Activated CD8-positive, alpha-beta T cell treated with anti-CD3 and anti-CD28 coated beads for 36 hours (primary cell): ENCODE measurements at regions not wholly inside any gene's neighbourhood (a gene's known extent, or its start where the extent isn't known, plus 50 kb on each side); places are given as distances from the start of the nearest gene placed in this dataset.

Experiments used
- ATAC-seq: fragments of 200-7000 bp; cut with Tn5 transposase; one replicate; pipeline ENCODE4 v1.10.0; 2021; ENCODE audit warnings: mild to moderate bottlenecking, moderate library complexity
- CTCF ChIA-PET: fragments of 350-600 bp; sonication (Branson Sonifier 250); formaldehyde crosslinking; loops from one replicate; lab custom pipeline; 2021; ENCODE audit warnings: antibody characterized with exemption; lab: Charles Lee
- POLR2A ChIA-PET: fragments of 350-600 bp; sonication (Branson Sonifier 250); formaldehyde crosslinking; loops from one replicate; lab custom pipeline; 2021; ENCODE audit warnings: antibody characterized with exemption; lab: Charles Lee
- DNase-seq: peaks from one replicate; pipeline ENCODE4 v3.0.0-alpha.2; 2020
- H3K27ac Mint-ChIP-seq: one replicate; pipeline ENCODE4 v1.8.0; 2021; ENCODE audit warnings: mild to moderate bottlenecking, mixed read lengths
- H3K27me3 Mint-ChIP-seq: one replicate; pipeline ENCODE4 v1.8.0; 2021; ENCODE audit warnings: mixed read lengths
- H3K36me3 Mint-ChIP-seq: one replicate; pipeline ENCODE4 v1.8.0; 2021; ENCODE audit warnings: low read depth, mixed read lengths
- H3K4me1 Mint-ChIP-seq: one replicate; pipeline ENCODE4 v1.8.0; 2021; ENCODE audit warnings: low read depth, mixed read lengths
- H3K4me3 Mint-ChIP-seq: one replicate; pipeline ENCODE4 v1.8.0; 2021; ENCODE audit warnings: mild to moderate bottlenecking, moderate library complexity, mixed read lengths
- H3K9me3 Mint-ChIP-seq: one replicate; pipeline ENCODE4 v1.8.0; 2021; ENCODE audit warnings: mixed read lengths
- intact Hi-C: fragments of 100-400 bp; cut with micrococcal nuclease; formaldehyde crosslinking; loops from one replicate; pipeline ENCODE4 v1.10.0; 2022
- TF ChIP-seq, protein P1 (sequence below): fragments of 200-600 bp; IDR thresholded peaks from one replicate; pipeline ENCODE4 v1.8.0; 2022; ENCODE audit warnings: antibody characterized with exemption, mild to moderate bottlenecking

DNA sequence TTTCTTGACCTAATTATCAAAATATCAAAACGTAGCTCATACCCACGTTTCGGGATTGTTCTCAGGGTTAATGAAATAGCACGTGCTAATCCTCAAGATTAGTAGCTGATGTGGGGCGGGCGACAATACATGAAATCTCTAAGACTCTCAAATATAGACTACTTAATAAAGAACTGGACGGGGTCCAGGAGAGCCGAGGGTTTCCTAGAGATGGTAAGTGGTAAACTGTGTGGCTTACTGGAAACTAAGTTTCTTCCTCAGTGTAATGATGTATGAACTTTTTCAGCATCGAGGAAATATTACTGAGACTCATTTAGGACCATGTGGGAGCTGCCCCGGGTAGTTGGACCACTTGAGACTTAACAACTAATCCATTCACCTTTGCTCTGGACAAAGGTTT, 453.3 kb upstream of the SALL3 start:
- DNase-seq (no peak), ATAC-seq (no peak)
- POLR2A ChIA-PET = no interaction called here
- Mint-ChIP-seq H3K27ac (no peak overlapping the region), H3K27me3 (peaks cover 8% of the 10 kb centered on the region), H3K9me3 (no peaks in the 10 kb centered on the region), H3K36me3 (no peaks in the 10 kb centered on the region), H3K4me3 (no peak overlapping the region), H3K4me1 (no peaks in the 10 kb centered on the region)
- CTCF ChIA-PET = no interaction called here
- intact Hi-C loops = no loop called here
- TF ChIP-seq, protein P1, sequence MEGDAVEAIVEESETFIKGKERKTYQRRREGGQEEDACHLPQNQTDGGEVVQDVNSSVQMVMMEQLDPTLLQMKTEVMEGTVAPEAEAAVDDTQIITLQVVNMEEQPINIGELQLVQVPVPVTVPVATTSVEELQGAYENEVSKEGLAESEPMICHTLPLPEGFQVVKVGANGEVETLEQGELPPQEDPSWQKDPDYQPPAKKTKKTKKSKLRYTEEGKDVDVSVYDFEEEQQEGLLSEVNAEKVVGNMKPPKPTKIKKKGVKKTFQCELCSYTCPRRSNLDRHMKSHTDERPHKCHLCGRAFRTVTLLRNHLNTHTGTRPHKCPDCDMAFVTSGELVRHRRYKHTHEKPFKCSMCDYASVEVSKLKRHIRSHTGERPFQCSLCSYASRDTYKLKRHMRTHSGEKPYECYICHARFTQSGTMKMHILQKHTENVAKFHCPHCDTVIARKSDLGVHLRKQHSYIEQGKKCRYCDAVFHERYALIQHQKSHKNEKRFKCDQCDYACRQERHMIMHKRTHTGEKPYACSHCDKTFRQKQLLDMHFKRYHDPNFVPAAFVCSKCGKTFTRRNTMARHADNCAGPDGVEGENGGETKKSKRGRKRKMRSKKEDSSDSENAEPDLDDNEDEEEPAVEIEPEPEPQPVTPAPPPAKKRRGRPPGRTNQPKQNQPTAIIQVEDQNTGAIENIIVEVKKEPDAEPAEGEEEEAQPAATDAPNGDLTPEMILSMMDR = no peak

DNA sequence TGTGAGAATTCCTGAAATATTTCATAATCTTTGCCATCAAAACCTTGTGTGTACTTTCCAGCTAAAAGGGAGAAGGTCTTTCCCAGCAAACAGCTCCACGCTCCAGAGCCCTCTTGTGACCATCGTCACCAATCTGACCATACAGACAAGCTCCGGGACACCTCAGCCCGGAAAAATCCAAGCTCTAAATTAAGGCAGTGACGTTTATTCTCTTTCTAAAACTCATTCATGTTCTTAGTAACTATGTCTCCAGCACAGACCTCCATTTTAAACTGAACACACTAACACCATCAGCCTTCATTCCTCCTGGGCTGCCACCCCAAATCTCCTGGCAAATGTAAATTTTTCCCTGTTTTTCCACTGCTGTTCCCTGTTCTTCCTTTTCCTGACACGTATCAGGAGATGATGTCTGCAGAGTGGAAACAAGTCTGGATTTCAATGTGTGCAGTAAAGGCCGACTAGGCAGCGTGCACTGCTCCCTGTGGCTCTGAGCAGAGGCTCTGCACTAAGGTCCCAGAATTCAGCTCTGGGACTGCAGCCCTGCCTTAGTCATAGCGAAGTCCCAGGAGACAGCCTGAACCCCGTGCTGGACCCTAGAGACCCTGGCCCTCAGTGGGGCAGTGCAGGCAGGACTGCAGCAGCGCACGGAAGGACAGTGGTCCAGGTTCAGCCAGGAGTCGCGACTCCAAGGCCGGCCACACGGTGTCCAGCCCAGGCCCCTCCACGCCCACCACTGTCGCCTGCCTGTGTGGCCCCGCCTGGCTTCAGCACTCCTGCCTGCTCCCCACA, 452.5 kb upstream of the SALL3 start:
- Mint-ChIP-seq H3K27me3 (peaks cover 8% of the 10 kb centered on the region), H3K9me3 (no peaks in the 10 kb centered on the region), H3K36me3 (no peaks in the 10 kb centered on the region), H3K4me3 (no peak overlapping the region), H3K4me1 (no peaks in the 10 kb centered on the region), H3K27ac (no peak overlapping the region)
- no peak for DNase-seq
- POLR2A ChIA-PET = no interaction called here
- CTCF ChIA-PET = no interaction called here
- TF ChIP-seq, protein P1 = no peak
- intact Hi-C loops = no loop called here
- no peak for ATAC-seq

DNA sequence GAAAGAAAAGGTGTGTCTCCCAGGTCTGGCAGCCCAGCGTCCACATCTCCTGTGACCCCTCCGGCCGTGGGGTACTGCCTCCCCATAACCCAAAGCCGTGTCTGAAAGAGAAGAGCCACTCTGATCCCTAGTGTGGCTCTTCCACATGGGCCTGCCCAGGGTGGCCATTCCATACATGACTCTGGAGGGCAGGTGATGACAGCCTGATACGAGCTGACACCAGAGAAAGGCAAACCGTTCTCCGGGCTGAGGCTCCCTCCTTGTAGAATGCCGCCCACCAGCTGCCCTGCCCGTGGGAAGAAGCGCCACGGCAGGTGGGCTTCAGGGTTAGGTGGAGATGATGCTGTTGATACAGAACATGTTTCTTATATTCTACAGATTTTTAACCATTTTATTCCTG, 451.6 kb upstream of the SALL3 start:
- H3K27ac Mint-ChIP-seq = no peak overlapping the region
- peaks cover 8% of the 10 kb centered on the region for H3K27me3 Mint-ChIP-seq
- H3K4me3 Mint-ChIP-seq = no peak overlapping the region
- H3K9me3 Mint-ChIP-seq = no peaks in the 10 kb centered on the region
- no peaks in the 10 kb centered on the region for H3K4me1 Mint-ChIP-seq
- no peak for ATAC-seq
- TF ChIP-seq, protein P1 = no peak
- H3K36me3 Mint-ChIP-seq = no peaks in the 10 kb centered on the region
- ChIA-PET CTCF (no interaction called here), POLR2A (no interaction called here)
- intact Hi-C loops = no loop called here
- DNase-seq = no peak

DNA sequence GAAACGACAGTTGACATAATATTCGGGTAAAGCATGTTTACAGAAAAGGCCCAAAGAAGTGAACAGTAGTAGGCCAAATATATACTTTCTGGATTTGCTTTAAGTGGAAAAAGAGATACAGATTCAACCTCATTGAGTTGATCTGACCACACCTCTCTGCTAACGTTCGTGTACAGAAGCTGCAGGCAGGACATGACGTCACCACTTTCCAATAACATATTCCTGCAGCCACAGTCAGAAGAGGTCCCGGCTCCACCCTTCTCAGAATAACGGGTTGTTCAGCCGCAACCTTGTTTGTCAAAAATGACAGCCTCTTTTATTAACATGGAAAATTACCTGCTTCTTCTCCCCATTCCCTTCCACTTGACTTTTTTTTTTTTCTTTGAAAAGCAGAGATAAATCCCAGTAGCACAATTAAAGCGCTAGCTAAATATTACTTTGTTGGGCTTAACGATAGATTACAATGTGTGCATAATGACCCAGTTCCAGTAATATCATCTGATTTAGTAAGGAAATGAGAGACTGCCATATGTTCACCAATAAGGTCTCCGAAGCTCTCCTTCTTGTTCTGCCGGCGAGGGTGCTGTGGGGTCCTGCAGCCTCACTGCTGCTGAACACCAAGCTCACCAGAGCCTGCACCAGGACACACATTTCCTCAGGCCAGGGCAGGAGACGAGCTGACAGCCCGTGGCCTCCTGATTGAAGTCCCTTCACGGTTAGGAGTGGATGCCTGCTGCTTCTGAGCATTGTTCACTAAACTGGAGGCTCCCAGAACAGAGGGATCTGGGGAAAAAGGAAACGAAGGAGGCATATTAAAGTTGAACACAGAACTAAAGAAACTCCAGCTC, 451.0 kb upstream of the SALL3 start:
- H3K9me3 Mint-ChIP-seq = no peaks in the 10 kb centered on the region
- ATAC-seq = no peak
- TF ChIP-seq, protein P1 = no peak
- H3K4me3 Mint-ChIP-seq = no peak overlapping the region
- H3K36me3 Mint-ChIP-seq = no peaks in the 10 kb centered on the region
- peaks cover 8% of the 10 kb centered on the region for H3K27me3 Mint-ChIP-seq
- intact Hi-C loops = no loop called here
- ChIA-PET POLR2A (interaction anchor here (1.0 kb wide), 1 partner anchor 9 kb away, joined by 3 read pairs; no protein-coding TSS in a partner anchor), CTCF (no interaction called here)
- H3K27ac Mint-ChIP-seq = no peak overlapping the region
- no peak for DNase-seq
- no peaks in the 10 kb centered on the region for H3K4me1 Mint-ChIP-seq

DNA sequence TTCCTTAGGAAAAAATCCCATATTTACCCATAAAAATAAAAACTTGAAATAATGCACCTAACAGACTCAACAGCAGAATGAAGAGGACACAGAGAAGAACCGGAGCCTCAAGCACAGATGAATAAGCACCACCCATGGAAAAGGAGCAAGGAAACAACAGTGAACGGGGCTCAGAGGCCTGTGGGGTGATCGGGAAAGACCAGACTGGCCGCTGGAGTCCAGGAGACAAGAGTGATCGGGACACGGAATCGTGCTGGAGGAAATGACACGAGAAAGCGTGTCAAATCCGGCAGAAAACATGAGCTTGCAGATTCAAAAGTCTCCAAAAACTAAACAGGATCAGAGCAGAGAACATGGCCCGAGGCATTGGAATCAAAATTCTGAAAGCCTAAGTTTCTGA, 448.0 kb upstream of the SALL3 start:
- Mint-ChIP-seq H3K27me3 (peaks cover 12% of the 10 kb centered on the region), H3K4me1 (no peaks in the 10 kb centered on the region), H3K36me3 (no peaks in the 10 kb centered on the region), H3K27ac (no peak overlapping the region), H3K9me3 (no peaks in the 10 kb centered on the region), H3K4me3 (no peak overlapping the region)
- no peak for DNase-seq
- intact Hi-C loops = no loop called here
- CTCF ChIA-PET = no interaction called here
- no peak for ATAC-seq
- POLR2A ChIA-PET = no interaction called here
- TF ChIP-seq, protein P1 = no peak
